GM18858 (cell line): ENCODE measurements at regions not wholly inside any gene's neighbourhood (a gene's known extent, or its start where the extent isn't known, plus 50 kb on each side); places are given as distances from the start of the nearest gene placed in this dataset.
"Not testable (repeated sequence)": the region's sequence is repeated elsewhere in the genome, so short reads cannot be mapped to it uniquely, and the experiment has no call there.

Experiments
- ATAC-seq: cut with Tn5 transposase; IDR thresholded peaks from one replicate; pipeline ENCODE4 v1.9.1; 2021; ENCODE audit not compliant: unreplicated experiment

DNA sequence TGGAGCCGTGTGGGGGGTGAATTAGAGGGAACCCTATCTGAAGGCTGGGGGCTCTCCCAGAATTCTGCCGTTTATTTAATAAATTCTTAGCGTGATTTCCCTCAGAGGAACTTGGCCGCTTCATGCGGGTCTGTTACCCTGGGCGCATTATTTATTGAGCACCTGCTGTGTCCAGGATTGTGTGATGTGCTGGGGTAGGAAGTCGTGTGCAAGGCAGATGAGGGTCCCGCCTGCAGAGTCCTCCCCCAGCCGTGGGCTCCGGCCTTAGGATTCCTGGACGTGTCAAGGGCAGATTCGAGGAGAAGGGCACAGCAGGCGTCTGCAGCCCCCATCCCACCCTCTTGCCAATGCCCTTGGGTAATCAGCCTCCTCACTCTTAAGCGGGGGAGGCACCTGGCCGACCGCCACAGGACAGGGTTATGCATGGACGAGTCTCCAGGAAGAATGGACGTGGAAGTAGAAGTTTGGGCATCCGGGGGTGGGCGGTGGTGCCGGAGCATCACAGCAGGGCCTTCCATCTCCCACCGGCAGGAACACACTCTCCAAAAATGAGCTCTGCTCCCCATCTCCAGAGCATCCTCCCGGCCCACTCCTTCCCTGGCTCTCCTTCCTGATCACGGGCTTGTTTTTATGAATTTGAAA lies 233.3 kb upstream of the C1orf174 start:
- ATAC-seq = no peak

DNA sequence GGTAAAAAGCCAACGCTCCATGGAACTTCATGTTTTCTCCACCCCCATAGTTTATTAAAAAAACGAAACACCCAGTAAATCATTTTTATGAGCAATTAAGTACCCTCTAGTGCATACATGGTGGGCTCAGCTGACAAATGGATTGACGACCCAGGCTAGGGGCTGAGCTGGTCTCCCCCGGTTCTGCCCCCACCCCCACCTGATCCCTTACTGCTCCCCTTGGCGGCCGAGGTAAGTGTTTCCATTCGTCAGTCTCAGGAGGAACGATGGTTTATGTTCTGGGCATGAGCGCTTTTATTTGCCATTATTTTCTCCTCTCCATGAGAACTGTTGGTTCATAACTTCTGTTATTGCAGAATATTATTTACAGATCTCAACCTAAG lies 233.9 kb upstream of the C1orf174 start:
- ATAC-seq = no peak

DNA sequence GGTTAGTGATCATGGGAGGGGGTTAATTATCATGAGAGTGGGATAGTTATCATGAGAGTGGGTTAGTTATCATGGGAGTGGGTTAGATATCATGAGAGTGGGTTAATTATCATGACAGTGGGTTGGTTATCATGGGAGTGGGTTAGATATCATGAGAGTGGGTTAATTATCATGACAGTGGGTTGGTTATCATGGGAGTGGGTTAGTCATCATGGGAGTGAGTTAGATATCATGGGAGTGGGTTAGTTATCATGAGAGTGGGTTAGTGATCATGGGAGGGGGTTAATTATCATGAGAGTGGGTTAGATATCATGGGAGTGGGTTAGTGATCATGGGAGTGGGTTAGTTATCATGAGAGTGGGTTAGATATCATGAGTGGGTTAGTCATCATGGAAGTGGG lies 235.8 kb upstream of the C1orf174 start:
- ATAC-seq = not testable (repeated sequence)

DNA sequence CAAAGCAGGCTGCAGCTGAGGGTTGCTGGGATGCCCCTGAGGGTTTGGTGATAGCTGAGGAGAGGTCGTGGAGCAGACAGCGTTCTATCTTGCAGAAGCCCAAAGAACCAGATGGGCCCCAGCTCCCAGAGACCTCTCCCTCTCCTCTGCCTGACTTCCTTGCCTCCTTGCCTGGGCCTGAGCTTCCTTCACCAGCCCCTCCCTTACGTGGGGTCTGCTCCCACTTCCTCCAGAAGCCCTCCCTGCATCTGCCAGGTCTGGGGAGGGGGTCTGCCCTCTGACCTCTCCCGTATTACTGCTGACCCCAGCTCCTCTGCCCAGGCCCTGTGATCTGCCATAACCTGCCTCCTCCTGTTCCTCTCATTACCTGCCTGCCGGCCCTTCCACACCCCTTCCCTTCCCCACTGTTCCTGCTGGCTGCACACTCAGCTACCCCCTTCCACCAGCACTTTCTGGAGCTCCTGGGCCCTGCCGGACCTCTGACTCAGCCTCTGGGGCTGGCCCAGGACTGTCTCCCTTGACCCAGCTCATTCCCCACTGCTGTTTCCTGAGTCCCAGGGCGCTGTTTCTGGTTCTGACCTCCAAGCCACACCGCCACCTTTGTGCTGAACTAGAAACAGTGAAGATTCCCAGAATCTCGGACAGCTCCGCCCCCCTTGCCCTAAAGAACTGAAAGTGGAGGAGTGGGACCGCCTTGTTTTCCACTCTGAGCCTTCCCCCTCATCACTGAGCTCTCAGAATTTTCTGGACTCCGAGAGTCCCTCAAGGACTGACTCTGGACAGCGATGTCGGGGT lies 237.7 kb upstream of the C1orf174 start:
- ATAC-seq = no peak

DNA sequence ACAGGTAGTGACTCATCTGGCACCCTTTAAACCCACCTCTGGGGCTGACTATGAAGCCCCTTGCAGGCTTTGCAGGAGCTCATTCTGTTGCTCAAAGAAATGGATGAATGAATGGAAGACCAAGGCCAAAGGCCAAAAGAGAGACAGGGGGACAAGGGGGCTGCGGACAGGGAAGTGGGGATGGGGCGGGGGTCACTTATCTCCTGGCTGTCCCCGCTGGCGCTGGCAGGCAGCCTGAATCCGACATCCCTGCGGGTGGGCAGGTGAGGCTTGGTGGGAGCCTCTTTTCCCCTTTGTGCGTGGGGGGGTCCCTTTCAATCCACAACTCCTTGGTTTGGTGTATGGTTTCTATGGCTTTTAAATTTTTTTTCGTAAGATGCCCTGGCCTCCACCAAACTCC lies 239.6 kb upstream of the C1orf174 start:
- no peak for ATAC-seq

DNA sequence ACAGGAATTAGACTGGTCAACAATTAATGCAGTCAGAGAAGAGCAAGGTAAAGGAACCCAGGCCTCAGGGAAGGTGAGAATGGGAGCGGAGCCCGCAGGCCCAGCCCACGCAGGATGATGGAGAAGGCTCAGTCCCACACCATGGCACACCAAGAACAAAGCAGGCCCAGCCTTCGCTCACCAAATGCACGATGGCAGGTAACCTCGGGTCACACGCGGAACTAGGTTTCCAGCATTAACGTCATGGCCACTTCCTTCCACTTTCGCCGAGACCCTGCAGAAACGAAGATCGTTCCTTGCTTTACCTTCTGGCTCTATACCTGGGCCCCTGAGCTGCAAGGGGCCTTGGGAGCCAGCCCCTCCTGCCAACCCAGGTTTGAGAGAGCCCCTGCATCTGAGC lies 240.2 kb upstream of the C1orf174 start:
- no peak for ATAC-seq

DNA sequence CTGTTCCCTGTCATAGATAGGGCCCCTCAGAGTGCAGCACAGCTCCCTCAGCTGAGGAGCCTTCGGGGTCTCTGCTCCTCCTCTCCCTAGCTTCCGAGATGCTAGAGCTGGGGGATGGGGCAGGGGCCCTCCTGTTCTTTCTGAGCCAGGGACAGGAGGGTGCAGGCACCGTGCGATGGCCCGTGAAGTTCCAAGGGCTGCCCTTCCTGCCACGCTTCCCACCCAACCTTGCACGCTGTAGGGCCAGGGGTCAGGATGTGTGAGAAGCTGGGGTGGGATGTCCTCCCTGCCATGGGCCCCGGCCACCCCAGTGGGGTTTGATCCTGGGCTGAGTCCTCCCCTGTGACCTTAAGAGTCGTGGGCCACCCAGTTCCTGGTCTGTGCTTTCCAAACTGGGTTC lies 240.7 kb upstream of the C1orf174 start:
- ATAC-seq = no peak

DNA sequence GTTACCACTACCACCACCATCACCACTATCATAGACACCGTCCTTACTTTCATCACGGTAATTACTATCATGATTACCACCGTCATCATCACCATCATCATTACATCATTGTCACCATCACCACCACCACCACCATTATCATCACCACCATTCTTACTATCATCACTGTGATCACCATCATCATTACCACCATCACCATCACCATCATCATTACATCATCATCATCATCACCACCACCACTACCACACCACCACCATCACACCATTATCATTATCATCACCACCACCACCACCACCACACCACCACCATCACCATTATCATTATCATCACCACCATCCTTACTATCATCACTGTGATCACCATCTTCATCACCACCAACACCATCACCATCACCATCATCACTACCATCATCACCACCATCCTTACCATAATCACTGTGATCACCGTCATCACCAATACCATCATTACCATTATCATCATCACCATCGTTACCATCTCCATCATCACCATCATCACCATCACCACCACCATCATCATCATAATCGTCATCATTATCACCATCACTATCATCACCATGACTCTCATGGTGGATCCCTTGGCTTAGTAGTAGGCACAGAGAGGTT lies 244.4 kb upstream of the C1orf174 start:
- ATAC-seq = no peak

DNA sequence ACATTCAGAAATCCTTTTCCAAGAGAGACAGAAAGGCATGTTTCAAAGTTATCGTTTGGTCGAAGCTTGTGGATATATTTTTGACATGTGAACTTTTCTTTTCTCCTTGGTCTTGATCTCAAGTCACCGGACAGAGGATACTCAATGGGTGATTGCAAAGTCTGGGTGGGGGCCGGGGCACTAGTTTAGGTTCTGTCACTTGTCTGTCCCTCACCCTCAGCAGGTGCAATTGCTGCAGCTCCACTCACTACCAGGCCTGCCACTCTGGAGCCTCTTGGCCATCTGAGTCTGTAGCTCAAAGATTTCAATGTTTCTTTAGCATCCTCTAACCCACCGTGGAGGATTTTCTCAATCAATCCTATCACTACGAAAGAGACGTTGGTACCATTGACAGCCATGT lies 246.0 kb upstream of the C1orf174 start:
- no peak for ATAC-seq

DNA sequence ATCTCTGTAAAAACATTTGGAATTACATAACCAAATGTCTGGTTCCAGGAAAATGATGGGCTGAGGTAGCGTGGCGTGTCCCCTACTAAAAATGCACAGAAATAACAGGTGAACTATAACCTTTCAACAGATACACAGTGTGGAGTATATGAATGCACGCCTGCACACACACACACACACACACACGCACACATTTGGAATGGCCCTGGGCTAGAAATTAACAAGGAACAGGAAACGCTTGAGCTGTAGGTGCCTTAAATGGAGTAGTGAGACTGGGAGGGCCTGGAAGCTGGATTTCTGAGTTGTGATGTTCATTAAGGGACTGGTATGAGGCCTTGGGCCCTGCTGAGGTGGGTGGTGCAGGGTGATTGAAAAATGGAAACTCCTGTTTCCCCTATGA lies 246.5 kb upstream of the C1orf174 start:
- no peak for ATAC-seq

DNA sequence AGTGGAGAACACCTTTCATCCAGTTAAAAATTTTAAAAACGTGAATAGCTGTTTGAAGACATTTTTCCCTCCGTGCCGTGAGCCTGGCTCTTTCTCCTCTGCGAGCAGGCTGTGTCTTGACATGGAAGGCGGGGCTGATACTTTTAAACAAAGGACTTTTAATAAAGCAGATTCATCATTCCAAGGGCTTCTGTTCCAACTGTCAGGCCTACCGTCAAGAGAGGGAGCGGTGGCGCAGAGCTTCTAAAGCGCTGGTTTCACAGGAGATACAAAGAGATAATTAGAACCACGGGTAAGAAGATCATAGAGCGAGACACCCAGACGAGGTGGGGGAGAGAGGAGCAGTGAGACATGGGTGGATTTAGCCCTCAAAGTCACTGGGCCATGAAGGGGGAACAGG lies 247.4 kb upstream of the C1orf174 start:
- no peak for ATAC-seq

DNA sequence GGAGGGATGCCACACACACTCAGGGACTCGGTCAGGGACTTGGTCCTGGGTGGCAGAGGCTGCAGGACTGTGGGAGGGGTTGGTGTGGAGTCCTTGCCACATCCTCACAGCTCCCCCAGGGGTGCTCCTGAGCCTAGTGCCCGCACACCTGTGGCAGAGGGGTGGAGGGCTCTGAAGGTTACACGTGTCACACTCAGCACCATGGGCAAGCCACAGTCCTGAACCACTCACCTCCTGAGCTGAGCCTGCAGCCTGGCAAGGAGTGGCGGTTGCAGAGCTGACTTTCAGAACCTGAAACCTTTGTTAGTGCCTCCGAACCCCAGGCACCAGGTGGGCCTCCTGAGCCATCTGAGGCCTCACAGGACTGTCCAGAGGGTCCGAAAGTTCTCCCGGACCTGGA lies 249.2 kb upstream of the C1orf174 start:
- ATAC-seq = no peak

DNA sequence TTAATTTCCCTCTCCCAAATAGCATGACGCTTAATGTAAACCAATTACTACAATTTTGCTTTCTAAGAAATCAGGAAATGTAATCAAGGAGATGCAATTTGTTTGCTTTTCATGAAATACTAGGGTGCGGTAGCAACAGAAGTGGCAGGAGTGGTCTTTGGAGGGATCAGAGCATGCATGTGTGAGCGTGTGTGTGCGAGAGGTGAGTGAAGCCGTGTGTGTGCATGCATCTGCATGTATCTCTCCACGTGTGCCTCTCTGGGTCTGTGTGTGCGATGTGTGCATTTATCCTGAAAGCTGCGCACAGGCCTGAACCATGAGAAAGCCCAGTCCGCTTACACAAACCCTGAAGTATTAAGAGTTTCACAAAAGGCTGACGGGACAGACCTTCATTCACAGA lies 249.8 kb upstream of the C1orf174 start:
- no peak for ATAC-seq

DNA sequence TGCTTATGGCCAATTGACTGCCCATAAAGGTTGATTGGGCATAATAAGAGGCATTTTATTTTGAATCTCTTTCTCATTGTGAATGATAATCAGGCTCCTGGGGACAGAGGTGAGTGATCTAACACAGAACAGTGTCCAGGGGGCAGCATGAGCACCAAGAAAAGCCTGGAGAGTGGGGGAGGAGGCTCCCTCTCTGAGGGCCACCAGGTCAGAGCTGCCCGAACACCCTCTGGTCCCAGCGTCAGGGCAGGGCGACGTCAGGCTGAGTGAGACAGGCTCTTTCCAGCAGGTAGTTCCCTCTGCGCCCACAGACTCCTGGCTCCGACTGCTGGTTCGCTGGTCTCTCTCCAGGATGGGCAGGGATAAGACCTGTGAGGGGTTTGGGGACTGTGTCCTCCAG lies 250.2 kb upstream of the C1orf174 start:
- no peak for ATAC-seq

DNA sequence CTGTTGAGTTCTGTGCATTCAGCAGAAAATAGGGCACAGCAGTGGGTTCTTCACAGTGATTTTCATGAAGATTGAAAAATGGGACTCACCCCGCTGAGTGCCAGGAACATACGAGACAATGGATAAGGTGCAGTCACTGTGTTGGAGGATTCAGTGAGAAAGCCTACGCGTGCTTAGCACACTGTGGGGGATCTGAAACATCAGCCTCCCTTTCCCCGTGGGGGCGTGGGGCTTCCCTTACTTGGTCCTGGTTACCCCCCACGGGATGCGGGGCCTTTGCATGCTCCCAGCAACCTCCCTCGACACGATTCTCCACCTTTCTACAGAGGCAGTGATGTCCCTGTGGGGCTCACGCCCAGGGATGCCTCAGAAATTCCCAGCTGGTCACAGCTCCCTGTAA lies 252.2 kb upstream of the C1orf174 start:
- no peak for ATAC-seq

DNA sequence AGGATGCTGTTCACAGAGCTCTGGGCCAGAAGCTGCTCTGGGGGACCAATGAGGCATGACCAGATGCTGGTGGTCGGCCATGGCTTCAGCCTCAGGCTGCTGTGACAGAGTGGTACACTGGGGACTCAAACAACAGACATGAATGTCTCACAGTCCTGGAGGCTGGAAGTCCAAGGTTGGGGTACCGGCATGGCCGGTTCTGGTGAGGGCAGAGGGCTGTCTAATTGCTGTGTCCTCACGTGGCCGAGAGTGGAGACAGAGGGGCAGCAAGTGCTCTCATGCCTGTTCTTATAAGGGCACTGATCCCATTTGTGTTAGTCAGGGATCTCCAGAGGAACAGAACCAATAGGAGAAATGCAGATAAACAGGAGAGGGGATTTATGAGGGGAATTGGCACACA lies 253.5 kb upstream of the C1orf174 start:
- ATAC-seq = no peak

DNA sequence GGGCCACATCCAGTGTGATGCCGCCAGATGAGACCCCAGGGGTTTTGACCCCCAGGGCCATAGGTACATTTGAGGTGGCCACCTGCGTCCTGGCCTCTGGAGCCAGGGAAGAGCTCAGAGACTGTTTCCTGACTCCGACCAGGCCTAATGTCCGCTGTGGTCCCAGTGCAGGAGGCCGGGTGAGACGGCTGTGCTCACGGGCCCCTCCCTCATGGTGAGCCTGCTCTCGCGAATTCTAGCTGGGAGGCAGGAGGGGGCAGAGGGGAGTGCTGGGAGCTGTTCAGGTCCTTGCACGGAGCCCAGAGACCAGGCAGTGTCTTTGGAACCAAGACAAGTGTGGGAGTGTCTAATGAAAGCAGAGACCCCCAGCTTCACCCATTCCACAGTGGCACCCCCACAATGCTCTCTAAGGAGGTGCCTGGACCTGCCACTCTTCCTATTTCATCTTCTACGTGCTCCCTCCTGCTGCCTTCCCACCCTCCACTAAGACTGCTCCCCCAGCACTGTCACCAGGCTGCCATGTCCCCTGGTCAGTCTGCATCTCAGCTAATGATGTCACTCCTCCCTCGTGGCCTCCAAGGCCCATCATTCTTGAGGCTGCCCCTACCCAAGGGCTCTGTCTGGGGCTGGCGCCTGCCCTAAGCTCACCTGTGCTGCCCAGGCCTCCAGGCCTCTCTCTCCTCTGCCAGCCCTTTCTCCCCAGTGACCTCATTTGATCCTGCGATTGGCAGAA lies 256.3 kb upstream of the C1orf174 start:
- ATAC-seq = no peak

DNA sequence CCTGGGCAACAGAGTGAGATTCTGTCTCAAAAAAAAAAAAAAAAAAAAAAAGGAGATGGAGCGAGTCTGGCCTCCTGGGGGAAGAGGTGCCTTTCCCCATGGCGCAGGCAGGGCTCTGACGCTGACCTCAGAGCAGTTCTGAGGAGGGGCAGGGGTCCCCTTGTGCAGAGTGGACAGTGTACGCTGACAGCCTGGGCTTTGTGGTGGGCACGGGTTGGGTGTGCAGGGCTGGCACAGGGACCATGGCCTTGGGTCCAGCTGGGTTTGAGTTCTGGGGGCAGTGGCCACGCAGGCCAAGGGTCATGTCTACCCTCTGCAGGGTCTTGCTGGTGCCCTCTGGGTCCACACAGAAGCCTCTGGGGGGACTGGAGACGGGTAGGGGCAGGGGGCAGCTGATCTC lies 260.1 kb upstream of the C1orf174 start:
- no peak for ATAC-seq

DNA sequence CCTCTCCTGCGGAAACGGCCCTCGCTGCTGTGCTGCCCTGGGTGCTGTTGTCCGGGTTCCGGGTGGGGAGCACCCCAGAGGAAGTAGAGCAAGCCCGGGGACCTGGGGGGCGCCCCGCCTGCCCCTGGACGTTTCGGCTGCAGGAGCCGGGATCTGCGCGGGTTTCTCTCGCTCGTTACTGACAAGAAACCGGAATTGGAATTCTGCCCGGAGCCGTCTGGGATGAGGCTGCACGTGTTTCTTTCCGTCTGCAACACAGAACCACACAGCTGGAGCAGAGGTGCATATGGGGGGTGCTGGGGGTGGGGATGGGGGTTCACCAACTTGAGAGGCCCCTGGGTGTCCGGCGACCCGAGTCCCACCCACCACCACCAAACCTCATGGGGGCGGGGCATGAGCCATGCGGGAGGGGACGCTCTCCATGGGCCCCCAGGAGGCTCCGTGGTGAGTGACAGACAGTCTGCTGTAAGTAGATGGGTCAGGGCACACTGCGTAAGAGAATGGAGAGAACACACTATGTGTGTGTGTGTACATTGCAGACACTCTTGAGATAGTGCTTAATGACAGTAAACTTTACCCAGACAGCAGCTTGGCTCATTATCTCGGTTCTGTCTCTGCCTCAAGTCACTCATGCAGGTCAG lies 261.4 kb upstream of the C1orf174 start:
- no peak for ATAC-seq

DNA sequence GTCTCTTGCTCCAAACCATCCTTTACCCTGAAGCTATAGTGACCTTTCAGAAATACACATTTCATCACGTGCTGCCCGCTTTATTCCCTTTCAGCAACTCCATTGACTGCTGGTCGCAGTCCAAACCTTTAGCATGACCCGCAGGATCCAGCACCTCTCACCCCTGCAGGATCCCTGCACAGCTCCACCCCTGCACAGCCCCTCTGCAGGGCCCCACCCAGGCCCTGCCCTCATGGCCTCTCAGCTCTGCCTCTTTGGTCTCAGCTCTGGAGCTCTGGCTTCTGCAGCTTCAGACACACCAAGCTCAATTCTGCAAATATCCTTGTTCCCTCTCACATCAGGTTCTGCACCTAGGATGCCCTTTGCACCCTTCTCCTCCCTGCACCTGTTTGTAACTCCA lies 264.9 kb upstream of the C1orf174 start:
- ATAC-seq = no peak

DNA sequence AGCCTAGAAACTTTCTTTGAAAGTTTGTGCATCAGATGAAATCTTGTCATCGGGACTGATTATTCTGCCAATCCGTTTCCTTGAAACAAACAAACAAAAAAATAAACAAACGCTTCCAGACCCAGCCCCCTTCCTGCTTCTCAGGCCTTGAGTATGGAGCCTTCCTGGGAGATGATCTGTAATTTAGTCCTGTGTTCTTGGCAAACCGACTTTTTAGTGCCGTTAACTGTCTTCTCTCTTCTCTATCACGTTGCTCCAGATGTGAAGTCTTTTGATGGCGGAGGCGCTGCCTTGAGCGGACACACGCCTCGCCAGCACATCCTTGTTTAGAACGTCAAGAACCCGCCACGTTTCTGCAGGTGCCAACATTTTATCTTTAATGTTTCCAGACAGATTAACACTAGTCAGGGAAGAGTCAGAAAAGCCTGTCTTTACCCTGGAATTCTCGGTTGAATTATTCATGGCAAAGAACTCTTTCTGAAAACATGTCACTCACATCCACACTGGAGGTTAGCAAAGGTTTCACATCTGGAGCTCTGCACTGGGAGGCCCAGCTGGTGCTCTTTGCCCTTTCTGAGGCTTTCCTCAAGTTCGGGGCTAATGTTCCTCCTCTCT lies 265.7 kb upstream of the C1orf174 start:
- no peak for ATAC-seq
